Right lobe of liver (tissue), 4 donors: ENCODE measurements at regions not wholly inside any gene's neighbourhood (a gene's known extent, or its start where the extent isn't known, plus 50 kb on each side); places are given as distances from the start of the nearest gene placed in this dataset.

Experiments used
- CTCF ChIP-seq, 4 donors: fragments of 200-600 bp in 3 of 4; fragments of 450-650 bp in 1 of 4; IDR thresholded peaks; one replicate each; pipeline versions ENCODE4 v1.5.1 to v1.8.0; 2016 to 2022; ENCODE audit warnings: antibody characterized with exemption in 4 of 4, mild to moderate bottlenecking in 2 of 4
- POLR2A ChIP-seq: fragments of 450-650 bp; IDR thresholded peaks from one replicate; pipeline ENCODE4 v1.6.1; 2017; ENCODE audit warnings: antibody characterized with exemption, mild to moderate bottlenecking
- donor health status: DM: no; HTN: no; CAD: no.
- donor health status: DM: no; HTN: no; CAD: no.
- donor health status: DM: no; HTN: yes; CAD: no.

- no peak for TF ChIP-seq POLR2A
- no peak for TF ChIP-seq CTCF (IDR thresholded peaks at IDR 0.05)
These were observed 95.3 kb upstream of the ZNF536 start for GRCh38 chr19:30276883-30277280.
